Neuronal stem cell (in vitro differentiated cells): ENCODE measurements at regions not wholly inside any gene's neighbourhood (a gene's known extent, or its start where the extent isn't known, plus 50 kb on each side); places are given as distances from the start of the nearest gene placed in this dataset.

Source experiments
- DNase-seq: peaks from one replicate; pipeline ENCODE4 v3.0.0-alpha.2; 2013; ENCODE audit warnings: low spot score
- H2AFZ ChIP-seq: one replicate; pipeline ENCODE4 v1.6.1; 2013; ENCODE audit warnings: mild to moderate bottlenecking, low read length, inconsistent platforms
- H2AK5ac ChIP-seq: 2 replicates; pipeline ENCODE4 v1.6.1; 2013; ENCODE audit warnings: low read depth, mild to moderate bottlenecking, inconsistent platforms, low read length, moderate library complexity, mixed read lengths
- H2BK120ac ChIP-seq: 2 replicates; pipeline ENCODE4 v1.6.1; 2013; ENCODE audit warnings: low read depth, mild to moderate bottlenecking, inconsistent platforms, low read length, moderate library complexity, mixed read lengths
- H2BK12ac ChIP-seq: one replicate; pipeline ENCODE4 v1.6.1; 2013; ENCODE audit warnings: low read length, inconsistent platforms
- H2BK15ac ChIP-seq: 2 replicates; pipeline ENCODE4 v1.6.1; 2013; ENCODE audit warnings: mild to moderate bottlenecking, low read length, inconsistent platforms, mixed read lengths
- H2BK5ac ChIP-seq: one replicate; pipeline ENCODE4 v1.6.1; 2013; ENCODE audit warnings: inconsistent platforms, mild to moderate bottlenecking, low read length, moderate library complexity
- H3K14ac ChIP-seq: one replicate; pipeline ENCODE4 v1.6.1; 2013; ENCODE audit warnings: low read length, inconsistent platforms
- H3K18ac ChIP-seq: 2 replicates; pipeline ENCODE4 v1.6.1; 2013; ENCODE audit warnings: low read length, inconsistent platforms
- H3K23ac ChIP-seq: 2 replicates; pipeline ENCODE4 v1.6.1; 2013; ENCODE audit warnings: low read depth, mild to moderate bottlenecking, mixed read lengths, low read length, inconsistent platforms; ENCODE audit not compliant: poor library complexity
- H3K27ac ChIP-seq: replicated peaks from 3 replicates; pipeline ENCODE4 v1.5.1; 2013; ENCODE audit warnings: low read length, inconsistent platforms
- H3K27me3 ChIP-seq, 3 experiments: 2 replicates each; pipeline ENCODE4 v1.6.1; 2013; ENCODE audit warnings: low read length in 3 of 3, mild to moderate bottlenecking in 2 of 3, inconsistent platforms in 1 of 3, low read depth in 1 of 3, mixed read lengths in 1 of 3, moderate library complexity in 1 of 3; ENCODE audit not compliant: control insufficient read depth in 3 of 3, insufficient read depth in 3 of 3
- H3K36me3 ChIP-seq, 2 donors: replicated peaks in 1 of 2; 2 replicates each; pipeline ENCODE4 v1.6.1; 2013; ENCODE audit warnings: low read length in 2 of 2; ENCODE audit not compliant: control insufficient read depth in 2 of 2, insufficient read depth in 2 of 2
- H3K4ac ChIP-seq: 2 replicates; pipeline ENCODE4 v1.6.1; 2013; ENCODE audit warnings: inconsistent platforms, mild to moderate bottlenecking, low read length, moderate library complexity
- H3K4me1 ChIP-seq, 2 donors: 1 replicate in 1 of 2; 2 replicates in 1 of 2; pipeline ENCODE4 v1.6.1; 2013; ENCODE audit warnings: low read length in 2 of 2, low read depth in 1 of 2; ENCODE audit not compliant: control insufficient read depth in 2 of 2, insufficient read depth in 1 of 2
- H3K4me2 ChIP-seq: one replicate; pipeline ENCODE4 v1.6.1; 2013; ENCODE audit warnings: mild to moderate bottlenecking, low read length, inconsistent platforms; ENCODE audit not compliant: insufficient read depth, poor library complexity, severe bottlenecking
- H3K4me3 ChIP-seq, 2 donors: 2 replicates each; pipeline ENCODE4 v1.5.1; 2013; ENCODE audit warnings: low read length in 2 of 2, mild to moderate bottlenecking in 2 of 2, inconsistent platforms in 1 of 2, moderate library complexity in 1 of 2
- H3K79me1 ChIP-seq: one replicate; pipeline ENCODE4 v1.6.1; 2013; ENCODE audit warnings: low read depth, mild to moderate bottlenecking, inconsistent platforms, low read length, moderate library complexity
- H3K9ac ChIP-seq: one replicate; pipeline ENCODE4 v1.6.1; 2013; ENCODE audit warnings: mild to moderate bottlenecking, low read depth, low read length, inconsistent platforms; ENCODE audit not compliant: poor library complexity
- H3K9me3 ChIP-seq, 2 donors: replicated peaks in 1 of 2; 2 replicates each; pipeline versions ENCODE3 to v1.6.1; 2013; ENCODE audit warnings: low read length in 2 of 2, mild to moderate bottlenecking in 2 of 2, inconsistent platforms in 1 of 2, low read depth in 1 of 2, mixed read lengths in 1 of 2, moderate library complexity in 1 of 2; ENCODE audit not compliant: control insufficient read depth in 2 of 2, insufficient read depth in 1 of 2
- H4K8ac ChIP-seq: one replicate; pipeline ENCODE4 v1.6.1; 2013; ENCODE audit warnings: low read depth, mild to moderate bottlenecking, inconsistent platforms, low read length, moderate library complexity
- H4K91ac ChIP-seq: one replicate; pipeline ENCODE4 v1.6.1; 2013; ENCODE audit warnings: low read length, low read depth, mild to moderate bottlenecking, inconsistent platforms; ENCODE audit not compliant: poor library complexity
- WGBS, 2 donors: extraction: QIAGEN DNeasy Blood & Tissue Kit; methylation state at CpG; one replicate each; pipeline ENCODE4 v1.1.7; 2013; ENCODE audit warnings: missing lambda C conversion rate in 2 of 2, mixed read lengths in 1 of 2; ENCODE audit not compliant: insufficient read length in 2 of 2, insufficient replicate concordance in 1 of 2; ENCODE audit errors: extremely low coverage in 2 of 2; 5-methylcytosine and 5-hydroxymethylcytosine counted together

- Histone ChIP-seq H3K79me1 (no peaks in the 10 kb centered on the region), H3K18ac (no peak overlapping the region), H3K27me3 (no peaks in the 10 kb centered on the region), H2BK120ac (no peak overlapping the region), H2AFZ (no peak overlapping the region), H3K9ac (no peak overlapping the region), H3K14ac (no peak overlapping the region), H2BK12ac (no peak overlapping the region), H3K4me1 (no peaks in the 10 kb centered on the region), H2BK5ac (no peak overlapping the region), H3K4me2 (no peak overlapping the region), H3K27ac (no peak overlapping the region), H4K91ac (no peak overlapping the region), H2BK15ac (no peak overlapping the region), H3K9me3 (no peaks in the 10 kb centered on the region), H3K36me3 (no peaks in the 10 kb centered on the region), H3K4ac (no peak overlapping the region), H4K8ac (no peak overlapping the region), H3K23ac (no peak overlapping the region), H2AK5ac (no peak overlapping the region), H3K4me3 (no peak overlapping the region)
- no CpG with 5 or more reads among the region's 7 CpGs for WGBS, 2 donors
- DNase-seq, result no peak
Observed at GRCh38 chr6:131414956-131415355, 158.1 kb upstream of the ARG1 start.

DNA sequence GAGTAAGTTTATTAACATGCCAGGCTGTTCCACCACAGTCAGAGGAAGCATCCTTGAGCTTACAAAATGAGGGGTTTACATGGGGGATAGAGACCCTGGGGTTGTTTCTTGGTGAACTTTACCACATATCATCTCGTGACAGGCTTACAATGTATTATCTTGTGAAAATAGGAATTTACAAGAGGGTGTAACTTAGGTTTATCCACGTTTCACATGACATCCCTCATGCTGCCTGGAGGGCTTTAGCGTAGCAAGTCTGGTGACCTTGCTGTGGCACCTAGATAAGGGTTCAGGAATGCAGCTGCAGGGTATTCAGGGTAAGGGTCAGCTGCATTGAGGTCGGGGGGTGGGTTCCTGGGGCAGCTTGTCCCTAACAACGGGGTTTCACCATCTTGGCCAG lies 154.6 kb upstream of the ARG1 start:
- Histone ChIP-seq H2AFZ (peak overlapping the region; percentile 18), H3K79me1 (no peaks in the 10 kb centered on the region)
- WGBS, 2 donors, result no CpG with 5 or more reads among the region's 5 CpGs

DNA sequence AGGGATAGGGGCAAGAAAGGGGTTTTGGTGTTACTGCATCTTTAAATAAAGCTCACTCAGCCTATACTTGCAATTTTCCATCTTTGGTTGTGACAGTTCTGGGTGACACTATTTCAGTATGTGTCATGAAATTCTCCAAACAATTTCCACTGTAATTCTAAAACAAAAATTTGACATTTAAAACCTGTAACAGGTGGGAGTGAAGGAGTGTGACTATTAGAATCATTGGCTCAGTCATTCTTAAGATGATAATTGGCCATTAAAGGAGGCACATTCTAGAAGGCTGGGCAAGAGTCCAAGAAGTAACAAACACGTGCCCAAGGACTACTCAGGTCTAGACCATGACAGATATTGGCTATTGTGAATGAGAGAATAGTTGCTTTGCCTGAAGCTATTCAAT lies 153.3 kb upstream of the ARG1 start:
- H3K9me3 ChIP-seq, result no peaks in the 10 kb centered on the region
- H3K18ac ChIP-seq, result no peak overlapping the region
- H3K9ac ChIP-seq, result no peak overlapping the region
- H3K23ac ChIP-seq, result no peak overlapping the region
- no peak overlapping the region for H2BK12ac ChIP-seq
- no peak overlapping the region for H2AFZ ChIP-seq
- H3K27me3 ChIP-seq, result no peaks in the 10 kb centered on the region
- H3K4me3 ChIP-seq, result no peak overlapping the region
- H3K4ac ChIP-seq, result no peak overlapping the region
- H2BK120ac ChIP-seq, result no peak overlapping the region
- no peaks in the 10 kb centered on the region for H3K79me1 ChIP-seq
- WGBS, 2 donors, result no CpG with 5 or more reads among the region's 1 CpG
- no peak overlapping the region for H3K14ac ChIP-seq
- no peak overlapping the region for H4K8ac ChIP-seq
- H3K27ac ChIP-seq, result no peak overlapping the region
- no peak overlapping the region for H3K4me2 ChIP-seq
- H3K4me1 ChIP-seq, result no peaks in the 10 kb centered on the region
- no peak overlapping the region for H2AK5ac ChIP-seq
- no peak overlapping the region for H2BK15ac ChIP-seq
- H4K91ac ChIP-seq, result no peak overlapping the region
- no peak for DNase-seq
- no peaks in the 10 kb centered on the region for H3K36me3 ChIP-seq
- H2BK5ac ChIP-seq, result no peak overlapping the region

More for the DNA sequence above, 154.6 kb upstream of the ARG1 start:
- no peak overlapping the region for H4K91ac ChIP-seq
- H3K9me3 ChIP-seq, result no peaks in the 10 kb centered on the region
- no peak overlapping the region for H2BK5ac ChIP-seq
- no peaks in the 10 kb centered on the region for H3K27me3 ChIP-seq
- no peaks in the 10 kb centered on the region for H3K4me1 ChIP-seq
- H2BK120ac ChIP-seq, result no peak overlapping the region
- H3K4me3 ChIP-seq, result no peak overlapping the region
- H2AK5ac ChIP-seq, result no peak overlapping the region
- no peaks in the 10 kb centered on the region for H3K36me3 ChIP-seq
- no peak overlapping the region for H2BK12ac ChIP-seq
- H3K14ac ChIP-seq, result no peak overlapping the region
- no peak overlapping the region for H3K9ac ChIP-seq
- no peak overlapping the region for H3K4me2 ChIP-seq
- H3K27ac ChIP-seq, result no peak overlapping the region
- no peak for DNase-seq
- no peak overlapping the region for H3K18ac ChIP-seq
- no peak overlapping the region for H3K23ac ChIP-seq
- H3K4ac ChIP-seq, result no peak overlapping the region
- no peak overlapping the region for H2BK15ac ChIP-seq
- H4K8ac ChIP-seq, result no peak overlapping the region

GRCh38 chr6:131424016-131424415 lies 149.0 kb upstream of the ARG1 start:
- H3K4me1 ChIP-seq, result no peaks in the 10 kb centered on the region
- no peaks in the 10 kb centered on the region for H3K36me3 ChIP-seq
- no peak overlapping the region for H3K4ac ChIP-seq
- no peak overlapping the region for H3K9ac ChIP-seq
- no peaks in the 10 kb centered on the region for H3K27me3 ChIP-seq
- H4K8ac ChIP-seq, result no peak overlapping the region
- no peaks in the 10 kb centered on the region for H3K9me3 ChIP-seq
- no peak overlapping the region for H2AFZ ChIP-seq
- no peak overlapping the region for H4K91ac ChIP-seq
- no peak for DNase-seq
- no peak overlapping the region for H3K14ac ChIP-seq
- no peak overlapping the region for H3K4me2 ChIP-seq
- H3K27ac ChIP-seq, result no peak overlapping the region
- no peak overlapping the region for H2BK120ac ChIP-seq
- H3K23ac ChIP-seq, result no peak overlapping the region
- H2AK5ac ChIP-seq, result no peak overlapping the region
- H3K4me3 ChIP-seq, result no peak overlapping the region
- no peak overlapping the region for H3K18ac ChIP-seq
- H2BK15ac ChIP-seq, result no peak overlapping the region
- no peak overlapping the region for H2BK5ac ChIP-seq
- no peaks in the 10 kb centered on the region for H3K79me1 ChIP-seq
- no peak overlapping the region for H2BK12ac ChIP-seq
